Keratinocyte (primary cell): ENCODE measurements at regions not wholly inside any gene's neighbourhood (a gene's known extent, or its start where the extent isn't known, plus 50 kb on each side); places are given as distances from the start of the nearest gene placed in this dataset.

Experiments
- DNase-seq: peaks from one replicate; pipeline ENCODE4 v3.0.0-alpha.2; 2011; ENCODE audit warnings: low read depth, missing footprints, low spot score
- FAIRE-seq: peaks from 2 replicates; lab custom pipeline; 2011; peaks lifted over from hg19 to GRCh38; lab: Jason Lieb, UNC
- H2AFZ ChIP-seq: 2 replicates; pipeline ENCODE4 v1.6.0; 2012; ENCODE audit warnings: low read length, control low read depth, inconsistent platforms; ENCODE audit not compliant: control insufficient read depth
- H3K27ac ChIP-seq: 2 replicates; pipeline ENCODE4 v1.5.1; 2011; ENCODE audit warnings: low read length; ENCODE audit not compliant: control insufficient read depth, insufficient read depth
- H3K27me3 ChIP-seq: 3 replicates; pipeline ENCODE4 v1.6.0; 2011; ENCODE audit warnings: low read length; ENCODE audit not compliant: control insufficient read depth, insufficient read depth; ENCODE audit errors: extremely low read depth
- H3K36me3 ChIP-seq, 2 experiments: 2 replicates in 1 of 2; 3 replicates in 1 of 2; pipeline ENCODE4 v1.5.1; 2011; ENCODE audit warnings: low read length in 2 of 2, mild to moderate bottlenecking in 1 of 2; ENCODE audit not compliant: control insufficient read depth in 2 of 2, insufficient read depth in 2 of 2; ENCODE audit errors: extremely low read depth in 1 of 2
- H3K4me1 ChIP-seq: 3 replicates; pipeline ENCODE4 v1.5.1; 2011; ENCODE audit warnings: low read length; ENCODE audit not compliant: control insufficient read depth, insufficient read depth; ENCODE audit errors: extremely low read depth
- H3K4me2 ChIP-seq: 3 replicates; pipeline ENCODE4 v1.6.0; 2011; ENCODE audit warnings: low read depth, low read length; ENCODE audit not compliant: control insufficient read depth, insufficient read depth; ENCODE audit errors: extremely low read depth
- H3K4me3 ChIP-seq, 3 experiments: fragments of 200-600 bp in 1 of 3; sonication (generic) in 1 of 3; 2 replicates in 2 of 3; 3 replicates in 1 of 3; pipeline ENCODE4 v1.5.1; 2011 to 2016; ENCODE audit warnings: low read length in 3 of 3, mild to moderate bottlenecking in 3 of 3, control low read depth in 2 of 3, inconsistent platforms in 1 of 3, low read depth in 1 of 3, mixed read lengths in 1 of 3, mixed run types in 1 of 3, moderate library complexity in 1 of 3; ENCODE audit not compliant: control insufficient read depth in 2 of 3, insufficient read depth in 2 of 3; ENCODE audit errors: extremely low read depth in 1 of 3
- H3K79me2 ChIP-seq: 2 replicates; pipeline ENCODE4 v1.6.0; 2012; ENCODE audit warnings: low read length; ENCODE audit not compliant: control insufficient read depth, insufficient read depth
- H3K9ac ChIP-seq: 3 replicates; pipeline ENCODE4 v1.6.0; 2011; ENCODE audit warnings: low read length; ENCODE audit not compliant: control insufficient read depth, insufficient read depth; ENCODE audit errors: extremely low read depth
- H3K9me1 ChIP-seq: 3 replicates; pipeline ENCODE4 v1.6.0; 2011; ENCODE audit warnings: low read length; ENCODE audit not compliant: control insufficient read depth, insufficient read depth; ENCODE audit errors: extremely low read depth
- H3K9me3 ChIP-seq: 2 replicates; pipeline ENCODE4 v1.5.1; 2012; ENCODE audit warnings: low read depth, low read length; ENCODE audit not compliant: control insufficient read depth
- H4K20me1 ChIP-seq: 3 replicates; pipeline ENCODE4 v1.6.0; 2011; ENCODE audit warnings: low read length; ENCODE audit not compliant: control insufficient read depth, insufficient read depth; ENCODE audit errors: extremely low read depth
- CTCF ChIP-seq, 3 experiments: IDR thresholded peaks in 1 of 3; conservative IDR thresholded peaks in 1 of 3; optimal IDR thresholded peaks in 1 of 3; 2 replicates in 2 of 3; 3 replicates in 1 of 3; pipeline versions ENCODE3 to v1.5.1; 2011; ENCODE audit warnings: low read length in 3 of 3, mild to moderate bottlenecking in 3 of 3, moderate library complexity in 2 of 3, control low read depth in 1 of 3, inconsistent platforms in 1 of 3; ENCODE audit not compliant: insufficient read depth in 2 of 3; ENCODE audit errors: extremely low read depth in 1 of 3
- EZH2 ChIP-seq: IDR thresholded peaks from one replicate; pipeline ENCODE4 v1.6.1; 2012; ENCODE audit warnings: inconsistent platforms, mild to moderate bottlenecking, low read length, moderate library complexity
- dilution Hi-C: fragments of 300-500 bp; cut with MboI; formaldehyde crosslinking; loops from one replicate; pipeline ENCODE4 v1.7.0; 2020; ENCODE audit warnings: low sequenced_read_pairs; ENCODE audit not compliant: extremely low pct_ligation_motif_present

- DNase-seq = no peak
- TF ChIP-seq CTCF (optimal IDR thresholded peaks at IDR 0.05 in 1 of 3, IDR thresholded peaks at IDR 0.05 in 1 of 3, conservative IDR thresholded peaks at IDR 0.05 in 1 of 3; ENCODE audit: extremely low read depth in 1 of 3, insufficient read depth in 2 of 3, low read length in 3 of 3) (no peak), EZH2 (no peak)
- Histone ChIP-seq H3K4me3 (no peak overlapping the region), H3K9me1 (no peaks in the 10 kb centered on the region), H3K9me3 (no peaks in the 10 kb centered on the region), H2AFZ (no peak overlapping the region), H3K79me2 (no peaks in the 10 kb centered on the region), H3K27me3 (no peaks in the 10 kb centered on the region), H3K36me3 (no peaks in the 10 kb centered on the region), H4K20me1 (no peaks in the 10 kb centered on the region), H3K4me1 (peaks cover 8% of the 10 kb centered on the region), H3K4me2 (no peak overlapping the region), H3K9ac (no peak overlapping the region), H3K27ac (no peak overlapping the region)
- FAIRE-seq = no peak
- dilution Hi-C loops = no loop called here
Observed at GRCh38 chr6:14726816-14727493, 518.9 kb upstream of the JARID2 start.

DNA sequence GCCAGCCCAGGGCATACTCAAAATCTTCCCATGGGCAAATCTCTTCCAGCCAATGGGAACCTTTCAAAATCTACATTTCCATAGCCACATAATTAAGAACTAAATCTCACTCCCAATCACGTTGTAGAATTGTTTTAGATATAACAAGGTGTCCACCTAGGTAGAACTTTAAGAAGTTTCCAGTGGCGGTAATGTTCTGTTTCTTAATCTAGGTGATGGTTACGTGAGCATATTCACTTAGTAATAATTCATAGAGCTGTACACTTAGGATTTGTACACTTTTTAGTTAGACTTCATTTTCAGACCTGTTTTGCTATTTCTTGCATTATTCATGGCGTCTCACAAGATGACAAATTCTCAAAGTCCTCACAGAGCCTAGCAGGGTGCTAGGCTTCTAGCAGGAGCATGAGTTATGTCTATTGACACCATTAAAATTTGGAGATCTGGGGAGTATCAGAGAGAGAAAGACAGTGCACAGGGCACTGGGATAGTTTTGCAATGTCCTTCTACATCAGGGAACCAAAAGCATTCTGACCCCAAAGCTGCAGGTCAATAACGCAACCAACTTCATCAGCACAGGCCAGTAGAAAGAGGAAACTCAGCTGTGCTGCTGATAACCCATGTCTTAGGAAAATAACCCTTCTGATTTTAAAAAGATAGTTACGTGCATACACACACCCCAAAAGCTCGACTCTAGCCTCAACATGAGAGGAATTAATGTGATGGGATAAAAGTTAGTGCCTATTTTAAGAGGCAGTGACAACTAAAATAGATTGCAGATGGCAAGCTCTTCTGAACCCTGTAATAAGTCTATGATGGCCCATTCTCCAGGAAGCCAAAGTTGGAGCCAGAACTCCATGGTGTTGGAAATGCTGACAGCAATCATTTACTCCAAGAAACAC lies 518.1 kb upstream of the JARID2 start:
- Histone ChIP-seq H3K27me3 (no peaks in the 10 kb centered on the region), H3K9me1 (no peaks in the 10 kb centered on the region), H3K4me1 (peaks cover 16% of the 10 kb centered on the region), H3K9ac (no peak overlapping the region), H3K9me3 (no peaks in the 10 kb centered on the region), H3K36me3 (no peaks in the 10 kb centered on the region), H4K20me1 (no peaks in the 10 kb centered on the region), H3K79me2 (no peaks in the 10 kb centered on the region), H2AFZ (no peak overlapping the region), H3K27ac (no peak overlapping the region), H3K4me3 (no peak overlapping the region), H3K4me2 (no peak overlapping the region)
- DNase-seq (no peak), FAIRE-seq (no peak)
- TF ChIP-seq EZH2 (no peak), CTCF (optimal IDR thresholded peaks at IDR 0.05 in 1 of 3, IDR thresholded peaks at IDR 0.05 in 1 of 3, conservative IDR thresholded peaks at IDR 0.05 in 1 of 3; ENCODE audit: extremely low read depth in 1 of 3, insufficient read depth in 2 of 3, low read length in 3 of 3) (no peak)
- dilution Hi-C loops = no loop called here
